Sigmoid colon (tissue), 6 donors: ENCODE measurements at regions not wholly inside any gene's neighbourhood (a gene's known extent, or its start where the extent isn't known, plus 50 kb on each side); places are given as distances from the start of the nearest gene placed in this dataset.

ENCODE experiments used
- DNase-seq: peaks from one replicate; pipeline ENCODE4 v3.0.0-alpha.2; 2019
- H3K27ac ChIP-seq, 4 donors: fragments of 200-600 bp; sonication (generic); one replicate each; pipeline ENCODE4 v1.5.1; 2016 to 2019; ENCODE audit warnings: mild to moderate bottlenecking in 1 of 4
- H3K27me3 ChIP-seq, 3 donors: fragments of 200-600 bp; sonication (generic); one replicate each; pipeline ENCODE4 v1.5.1; 2019; ENCODE audit warnings: mild to moderate bottlenecking in 1 of 3
- H3K36me3 ChIP-seq, 4 donors: fragments of 200-600 bp; sonication (generic); one replicate each; pipeline ENCODE4 v1.5.1; 2016 to 2019
- H3K4me1 ChIP-seq, 4 donors: fragments of 200-600 bp; sonication (generic); one replicate each; pipeline ENCODE4 v1.5.1; 2017 to 2019
- H3K4me3 ChIP-seq, 4 donors: fragments of 200-600 bp; sonication (generic); one replicate each; pipeline ENCODE4 v1.5.1; 2017 to 2019; ENCODE audit warnings: mild to moderate bottlenecking in 2 of 4, moderate library complexity in 1 of 4
- H3K9me3 ChIP-seq, 4 donors: fragments of 200-600 bp in 3 of 4; sonication (generic) in 3 of 4; one replicate each; pipeline versions ENCODE4 v1.5.1 to v1.6.1; 2013 to 2019
- EP300 ChIP-seq, 4 donors: sonication (generic); formaldehyde crosslinking; IDR thresholded peaks; one replicate each; pipeline ENCODE4 v1.6.1; 2017; ENCODE audit warnings: antibody characterized with exemption in 4 of 4
- POLR2A ChIP-seq, 2 donors: fragments of 450-650 bp; IDR thresholded peaks; one replicate each; pipeline ENCODE4 v1.6.1; 2016; ENCODE audit warnings: antibody characterized with exemption in 2 of 2, mild to moderate bottlenecking in 2 of 2, moderate library complexity in 2 of 2
- POLR2AphosphoS5 ChIP-seq, 4 donors: sonication (generic); formaldehyde crosslinking; IDR thresholded peaks; one replicate each; pipeline ENCODE4 v1.6.1; 2017; ENCODE audit warnings: antibody characterized with exemption in 4 of 4
- WGBS, 2 donors: extraction: QIAGEN DNeasy Blood & Tissue Kit; methylation state at CpG; one replicate each; pipeline ENCODE4 v1.1.7; 2013; 5-methylcytosine and 5-hydroxymethylcytosine counted together
- intact Hi-C: fragments of 100-400 bp; cut with DNase I; formaldehyde crosslinking; loops from one replicate; pipeline ENCODE4 v1.15.1; 2023
- TF ChIP-seq, protein P1 (sequence below), 4 experiments: fragments of 450-650 bp in 3 of 4; fragments of 200-600 bp in 1 of 4; IDR thresholded peaks; one replicate each; pipeline ENCODE4 v1.5.1; 2016 to 2019; ENCODE audit warnings: antibody characterized with exemption in 4 of 4, mild to moderate bottlenecking in 3 of 4, moderate library complexity in 2 of 4
- donor health status: healthy with polysubstance abuse.
- donor health status: healthy.

DNA sequence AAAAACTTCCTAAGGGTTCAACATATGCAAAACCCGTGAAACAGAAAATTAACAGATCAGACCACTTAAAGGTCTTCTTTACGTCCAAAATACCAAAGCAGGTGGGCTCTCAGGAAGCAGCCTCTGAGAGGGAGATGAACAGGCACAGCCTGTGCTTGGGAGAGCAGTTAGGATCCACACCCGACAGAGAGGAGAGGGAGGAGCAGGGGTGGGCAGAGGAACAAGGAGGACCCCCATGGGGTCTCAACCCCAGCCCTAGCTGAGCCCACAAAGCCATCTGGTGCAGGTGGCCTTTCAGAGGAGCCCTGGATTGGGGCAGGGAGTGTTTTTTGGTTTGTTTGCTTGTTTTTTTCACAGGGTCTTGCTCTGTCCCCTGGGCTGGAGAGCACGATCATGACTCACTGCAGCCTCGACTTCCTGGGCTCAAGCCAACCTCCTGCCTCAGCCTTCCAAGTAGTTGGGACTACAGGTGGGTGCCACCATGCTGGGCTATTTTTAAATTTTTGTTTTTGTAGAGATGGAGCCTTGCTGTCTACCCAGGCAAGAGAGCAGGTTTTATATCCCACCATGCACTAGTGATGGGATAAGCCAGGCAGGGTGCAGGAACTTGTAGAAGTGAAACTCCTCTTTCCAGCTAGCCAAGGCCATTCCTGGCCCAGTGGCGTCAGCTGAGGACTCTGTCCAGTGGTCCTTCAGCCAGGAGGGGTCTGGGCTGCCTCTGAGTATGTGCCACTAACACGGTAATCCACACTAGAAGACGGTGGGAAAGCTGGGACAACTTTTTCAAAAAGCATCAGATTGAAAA, 154.1 kb upstream of the HDAC4 start:
- WGBS, 2 donors: 48 to 64% methylated on average over 8 of the region's 8 CpGs
- H3K36me3 ChIP-seq: no peaks in the 10 kb centered on the region
- no peak overlapping the region for H3K27ac ChIP-seq
- peak; percentile 48 for DNase-seq
- no peaks in the 10 kb centered on the region for H3K27me3 ChIP-seq
- H3K9me3 ChIP-seq: no peaks in the 10 kb centered on the region
- no peak overlapping the region for H3K4me3 ChIP-seq
- TF ChIP-seq POLR2A (IDR thresholded peaks at IDR 0.05) (no peak), EP300 (IDR thresholded peaks at IDR 0.05) (no peak)
- intact Hi-C loops: no loop called here
- H3K4me1 ChIP-seq: no peaks in the 10 kb centered on the region

- peak; percentile 42 for DNase-seq
- Histone ChIP-seq H3K27me3 (no peaks in the 10 kb centered on the region), H3K9me3 (no peaks in the 10 kb centered on the region), H3K27ac (no peak overlapping the region), H3K36me3 (no peaks in the 10 kb centered on the region), H3K4me3 (no peak overlapping the region), H3K4me1 (no peaks in the 10 kb centered on the region)
- TF ChIP-seq POLR2AphosphoS5 (IDR thresholded peaks at IDR 0.05): no peak
- no peak for TF ChIP-seq POLR2A (IDR thresholded peaks at IDR 0.05)
- TF ChIP-seq EP300 (IDR thresholded peaks at IDR 0.05): no peak
- TF ChIP-seq, protein P1, sequence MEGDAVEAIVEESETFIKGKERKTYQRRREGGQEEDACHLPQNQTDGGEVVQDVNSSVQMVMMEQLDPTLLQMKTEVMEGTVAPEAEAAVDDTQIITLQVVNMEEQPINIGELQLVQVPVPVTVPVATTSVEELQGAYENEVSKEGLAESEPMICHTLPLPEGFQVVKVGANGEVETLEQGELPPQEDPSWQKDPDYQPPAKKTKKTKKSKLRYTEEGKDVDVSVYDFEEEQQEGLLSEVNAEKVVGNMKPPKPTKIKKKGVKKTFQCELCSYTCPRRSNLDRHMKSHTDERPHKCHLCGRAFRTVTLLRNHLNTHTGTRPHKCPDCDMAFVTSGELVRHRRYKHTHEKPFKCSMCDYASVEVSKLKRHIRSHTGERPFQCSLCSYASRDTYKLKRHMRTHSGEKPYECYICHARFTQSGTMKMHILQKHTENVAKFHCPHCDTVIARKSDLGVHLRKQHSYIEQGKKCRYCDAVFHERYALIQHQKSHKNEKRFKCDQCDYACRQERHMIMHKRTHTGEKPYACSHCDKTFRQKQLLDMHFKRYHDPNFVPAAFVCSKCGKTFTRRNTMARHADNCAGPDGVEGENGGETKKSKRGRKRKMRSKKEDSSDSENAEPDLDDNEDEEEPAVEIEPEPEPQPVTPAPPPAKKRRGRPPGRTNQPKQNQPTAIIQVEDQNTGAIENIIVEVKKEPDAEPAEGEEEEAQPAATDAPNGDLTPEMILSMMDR (IDR thresholded peaks at IDR 0.05): no peak
- 76 to 79% methylated on average over 13 of the region's 13 CpGs for WGBS, 2 donors
- intact Hi-C loops: no loop called here
Measured at GRCh38 chr2:239553376-239554000, 152.7 kb upstream of the HDAC4 start.

GRCh38 chr2:239552213-239552926, 151.6 kb upstream of the HDAC4 start:
- H3K9me3 ChIP-seq: no peaks in the 10 kb centered on the region

GRCh38 chr2:239551206-239551605, 150.4 kb upstream of the HDAC4 start:
- intact Hi-C loops: no loop called here
- no peaks in the 10 kb centered on the region for H3K27me3 ChIP-seq
- no peaks in the 10 kb centered on the region for H3K36me3 ChIP-seq
- no peaks in the 10 kb centered on the region for H3K9me3 ChIP-seq
- H3K27ac ChIP-seq: no peak overlapping the region
- H3K4me1 ChIP-seq: no peaks in the 10 kb centered on the region
- H3K4me3 ChIP-seq: no peak overlapping the region
- peak; percentile 9 for DNase-seq
- WGBS, 2 donors: 78 to 89% methylated on average over 6 of the region's 6 CpGs
- TF ChIP-seq POLR2AphosphoS5 (IDR thresholded peaks at IDR 0.05) (no peak), EP300 (IDR thresholded peaks at IDR 0.05) (no peak), POLR2A (IDR thresholded peaks at IDR 0.05) (no peak)
- TF ChIP-seq, protein P1 (IDR thresholded peaks at IDR 0.05): no peak

More at GRCh38 chr2:239552213-239552926, 151.6 kb upstream of the HDAC4 start:
- no peak overlapping the region for H3K4me3 ChIP-seq
- H3K36me3 ChIP-seq: no peaks in the 10 kb centered on the region
- 82 to 84% methylated on average over 16 of the region's 16 CpGs for WGBS, 2 donors
- H3K4me1 ChIP-seq: no peaks in the 10 kb centered on the region
- H3K27me3 ChIP-seq: no peaks in the 10 kb centered on the region
- DNase-seq: peak; percentile 51
- intact Hi-C loops: no loop called here
- TF ChIP-seq, protein P1 (IDR thresholded peaks at IDR 0.05): no peak
- TF ChIP-seq POLR2A (IDR thresholded peaks at IDR 0.05): no peak
- no peak for TF ChIP-seq EP300 (IDR thresholded peaks at IDR 0.05)
- no peak for TF ChIP-seq POLR2AphosphoS5 (IDR thresholded peaks at IDR 0.05)
- no peak overlapping the region for H3K27ac ChIP-seq

- no peaks in the 10 kb centered on the region for H3K27me3 ChIP-seq
- H3K36me3 ChIP-seq: no peaks in the 10 kb centered on the region
- TF ChIP-seq EP300 (IDR thresholded peaks at IDR 0.05): no peak
- TF ChIP-seq POLR2A (IDR thresholded peaks at IDR 0.05): no peak
- no peak for TF ChIP-seq POLR2AphosphoS5 (IDR thresholded peaks at IDR 0.05)
- TF ChIP-seq, protein P1 (IDR thresholded peaks at IDR 0.05): no peak
- no peak overlapping the region for H3K4me3 ChIP-seq
- no peaks in the 10 kb centered on the region for H3K9me3 ChIP-seq
- peaks cover 0 to under 1% (median 0%) of the 10 kb centered on the region in 4 donors for H3K4me1 ChIP-seq
- no peak overlapping the region for H3K27ac ChIP-seq
- intact Hi-C loops: no loop called here
- peak; percentile 29 for DNase-seq
- 48 to 53% methylated on average over 3 of the region's 3 CpGs for WGBS, 2 donors
Measured at GRCh38 chr2:239550357-239550756, 149.5 kb upstream of the HDAC4 start.
